NCI-H2227 (cell line): ENCODE measurements at regions not wholly inside any gene's neighbourhood (a gene's known extent, or its start where the extent isn't known, plus 50 kb on each side); places are given as distances from the start of the nearest gene placed in this dataset.

Experiments
- DNase-seq: peaks from one replicate; lab custom pipeline; 2025; ENCODE audit not compliant: unreplicated experiment; lab: John Stamatoyannopoulos, UW

GRCh38 chr12:89257340-89257739 lies 95.0 kb downstream of the DUSP6 start:
- DNase-seq, result no peak

DNA sequence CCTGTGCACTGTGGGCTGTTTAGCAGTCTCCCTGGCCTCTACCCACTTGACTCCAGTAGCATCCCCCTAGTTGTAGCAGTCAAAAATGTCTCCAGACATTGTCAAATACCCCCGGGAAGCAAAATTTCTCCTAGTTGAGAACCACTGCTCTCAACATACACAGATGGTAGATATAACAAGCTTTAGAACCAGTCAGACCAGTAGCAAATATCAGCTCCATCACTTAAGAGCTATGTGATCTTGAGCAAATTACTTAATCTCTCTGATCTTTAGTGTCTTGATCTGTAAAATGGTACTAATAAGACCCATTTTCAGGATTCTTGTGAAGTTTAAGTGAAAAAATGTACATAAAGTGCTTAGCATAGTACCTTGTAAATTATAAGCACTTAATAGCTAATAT lies 96.2 kb downstream of the DUSP6 start:
- DNase-seq, result no peak

DNA sequence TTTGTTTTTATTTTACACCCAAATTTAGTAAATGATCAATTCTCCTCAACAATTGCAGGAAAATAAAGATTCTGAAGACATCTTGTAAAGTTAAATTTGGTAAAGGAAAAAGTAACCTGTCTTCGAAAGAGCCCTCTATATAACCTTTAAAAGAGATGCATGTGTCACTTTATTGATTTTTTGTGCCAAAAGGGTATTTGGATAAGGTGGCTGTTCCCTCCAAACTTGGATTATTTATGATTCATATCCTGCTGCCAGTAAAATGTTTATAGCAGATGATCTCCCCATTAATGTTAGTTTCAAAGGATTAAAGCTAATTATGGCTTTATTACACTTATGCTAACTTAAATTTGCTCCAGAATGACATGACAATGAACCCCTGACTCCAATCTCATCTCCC lies 98.8 kb downstream of the DUSP6 start:
- DNase-seq, result no peak

DNA sequence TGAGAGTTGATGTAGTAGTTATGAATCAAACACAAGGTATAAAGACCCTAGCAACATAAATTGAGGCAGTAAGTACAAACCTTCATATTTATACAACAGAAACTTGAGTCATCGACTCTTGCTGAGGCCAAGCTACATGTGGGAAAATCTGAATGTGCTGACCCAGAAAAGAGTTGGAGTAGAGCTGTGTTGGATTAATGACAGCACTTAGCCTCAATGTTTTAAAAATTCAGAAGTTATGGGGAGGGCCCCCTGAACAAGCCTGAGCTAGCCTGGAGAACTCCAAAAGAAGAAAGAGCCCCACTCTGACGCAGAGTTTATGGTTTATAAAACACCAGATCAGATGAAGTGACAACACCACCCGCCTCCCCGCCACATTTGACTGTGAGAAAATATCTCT lies 100.0 kb downstream of the DUSP6 start:
- DNase-seq, result no peak

GRCh38 chr12:89251342-89252271 lies 100.7 kb downstream of the DUSP6 start:
- no peak for DNase-seq

DNA sequence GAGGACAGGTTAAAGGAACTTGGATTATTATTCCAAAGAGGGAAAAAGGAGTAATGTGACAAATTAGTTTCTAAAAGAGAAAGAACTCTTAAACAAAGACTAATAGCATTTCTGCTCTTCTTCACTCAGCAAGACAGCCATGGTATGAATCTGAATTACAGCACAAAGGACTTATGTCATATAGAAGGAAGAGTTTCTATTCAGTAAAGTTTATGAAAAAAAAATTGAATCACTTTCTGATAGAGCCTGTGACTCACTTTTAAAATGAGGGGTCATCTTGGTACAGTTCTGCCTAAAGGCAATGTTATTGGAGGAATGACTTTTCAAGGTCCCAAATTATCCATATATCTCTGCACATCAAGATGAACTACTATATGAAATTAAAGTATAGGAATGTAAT lies 101.7 kb downstream of the DUSP6 start:
- DNase-seq, result no peak

DNA sequence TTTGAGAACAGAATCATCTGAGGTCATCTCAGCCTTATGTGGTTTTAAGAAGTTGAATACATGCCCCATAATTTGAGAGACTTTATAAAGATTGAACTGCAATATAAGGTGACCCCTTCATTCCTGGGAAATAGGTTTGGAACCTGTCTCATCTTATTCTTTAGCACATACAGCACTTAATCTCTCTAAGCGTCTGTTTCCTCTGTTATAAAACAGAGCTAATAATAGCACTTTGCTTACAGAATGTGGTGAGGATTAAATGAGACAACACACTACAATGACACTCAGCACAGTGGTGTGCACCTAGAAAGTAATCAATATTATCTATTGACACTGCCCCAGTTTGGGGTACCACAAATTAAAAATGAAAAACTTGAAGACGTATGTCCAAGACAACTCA lies 102.1 kb downstream of the DUSP6 start:
- DNase-seq, result no peak

- DNase-seq, result no peak
Observed at GRCh38 chr12:89247967-89248366, 104.3 kb downstream of the DUSP6 start.

DNA sequence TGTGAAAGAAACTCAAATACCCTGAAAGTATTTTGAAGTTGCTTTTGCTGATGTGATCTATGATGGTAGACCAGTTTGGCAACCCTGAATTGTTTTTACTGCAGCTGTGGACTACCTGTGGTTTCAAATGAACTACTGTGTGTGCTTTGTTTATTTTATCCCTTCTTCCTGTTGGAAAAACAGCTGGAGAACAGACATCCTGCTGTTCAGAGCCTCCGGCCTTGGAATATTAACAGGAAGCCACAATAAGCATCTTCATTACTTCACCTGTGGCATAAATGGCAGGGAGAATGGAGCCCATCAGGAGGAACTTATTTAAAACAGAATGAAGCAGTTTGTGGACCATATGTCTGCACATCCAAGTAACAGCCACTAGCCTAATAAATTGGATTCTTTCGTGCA lies 104.8 kb downstream of the DUSP6 start:
- no peak for DNase-seq

DNA sequence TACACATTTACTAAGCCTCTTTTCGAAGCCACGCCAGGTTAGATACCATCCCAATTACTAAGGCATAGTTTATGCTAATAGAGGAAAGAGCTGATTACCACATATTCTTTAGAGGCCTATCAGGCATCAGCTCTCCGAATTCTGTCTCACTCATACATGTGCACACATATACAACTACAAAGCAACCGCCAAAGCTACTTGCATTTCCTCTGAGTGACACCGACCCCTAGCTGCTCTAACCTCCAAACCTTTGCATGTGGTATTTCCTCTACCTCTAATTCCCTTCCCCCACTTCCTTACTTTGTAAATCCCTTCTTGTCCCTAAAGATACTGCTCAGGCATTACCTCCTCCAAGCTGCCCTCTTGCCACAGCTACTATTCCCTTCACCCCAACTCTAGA lies 107.2 kb downstream of the DUSP6 start:
- DNase-seq, result no peak

DNA sequence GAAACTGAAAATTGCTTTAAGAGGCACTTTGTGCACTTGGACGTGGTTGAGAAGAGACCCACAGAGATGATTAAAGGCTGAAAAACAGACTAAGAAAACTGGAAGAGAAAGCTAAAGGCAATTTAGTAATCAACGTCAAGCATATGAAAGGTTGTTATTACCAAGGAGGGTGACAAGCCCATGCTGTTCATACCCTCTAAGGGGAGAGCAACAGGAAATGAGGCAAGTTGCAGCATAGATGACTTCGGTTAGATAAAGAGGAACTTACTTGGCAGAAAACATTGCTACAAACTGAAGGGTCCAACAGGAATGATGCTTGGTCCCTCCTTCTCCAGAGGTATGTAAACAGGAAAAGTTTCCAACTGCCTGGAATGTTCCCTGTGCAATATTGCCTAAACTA lies 107.8 kb downstream of the DUSP6 start:
- peak; percentile 62 for DNase-seq

DNA sequence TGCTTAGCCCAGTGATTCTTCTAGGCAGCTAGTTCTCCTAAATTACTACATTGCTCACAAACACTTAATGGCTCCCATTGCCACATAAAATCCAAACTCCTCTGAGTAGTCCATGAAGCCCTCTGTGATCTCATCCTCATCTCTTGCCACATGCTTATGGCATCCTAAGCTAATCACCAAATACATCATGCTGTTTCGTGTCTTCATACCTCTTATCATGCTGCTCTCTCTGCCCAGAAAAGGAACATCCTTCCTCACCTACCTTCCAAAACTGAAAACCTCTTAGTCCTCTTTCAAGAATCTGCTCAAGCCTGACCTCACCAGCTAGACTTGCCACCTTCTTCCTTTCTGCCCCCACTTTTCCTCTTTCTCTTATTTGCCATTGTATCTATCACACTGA lies 108.5 kb downstream of the DUSP6 start:
- no peak for DNase-seq

- no peak for DNase-seq
Observed at GRCh38 chr12:89239534-89239933, 112.8 kb downstream of the DUSP6 start.

DNA sequence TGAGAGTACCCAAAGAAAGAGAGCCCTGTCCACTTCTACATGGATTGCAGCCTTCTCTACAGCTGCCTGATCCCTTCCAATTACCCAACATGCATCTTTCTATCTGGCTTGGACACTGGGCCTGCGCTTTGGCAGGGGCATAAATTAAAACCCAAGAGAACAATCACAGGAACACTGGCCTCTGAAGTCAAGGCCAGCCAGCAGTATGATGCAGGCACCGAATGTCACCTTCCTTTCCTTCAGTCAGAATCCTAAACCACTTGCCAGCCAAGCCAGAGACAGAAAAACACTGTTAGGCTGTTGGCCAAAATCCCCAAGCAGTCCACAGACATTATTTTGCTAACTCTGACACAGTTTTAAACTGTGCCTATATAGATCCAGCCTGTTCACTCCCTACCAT lies 113.7 kb downstream of the DUSP6 start:
- no peak for DNase-seq

- no peak for DNase-seq
Observed at GRCh38 chr12:89237763-89238162, 114.5 kb downstream of the DUSP6 start.

GRCh38 chr12:89236748-89237383 lies 115.4 kb downstream of the DUSP6 start:
- no peak for DNase-seq

DNA sequence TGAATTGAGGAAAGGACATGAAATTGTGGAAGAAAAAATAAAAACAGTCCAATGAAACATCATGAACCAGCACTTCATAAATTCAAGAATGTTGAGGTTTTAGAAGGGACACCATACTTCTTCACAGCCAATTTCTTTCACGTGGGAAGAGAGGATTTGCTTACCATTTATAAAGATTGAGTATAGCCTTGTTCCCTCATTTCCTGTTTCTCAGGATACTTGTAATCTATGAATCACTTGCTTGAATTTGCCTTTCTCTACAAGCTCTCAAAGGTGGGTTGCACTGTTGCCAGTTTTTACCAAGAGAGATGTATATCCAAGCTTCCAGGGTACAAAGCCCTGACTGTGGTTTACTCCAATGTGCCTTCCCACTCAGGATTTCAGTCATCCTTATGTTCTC lies 116.1 kb downstream of the DUSP6 start:
- no peak for DNase-seq

DNA sequence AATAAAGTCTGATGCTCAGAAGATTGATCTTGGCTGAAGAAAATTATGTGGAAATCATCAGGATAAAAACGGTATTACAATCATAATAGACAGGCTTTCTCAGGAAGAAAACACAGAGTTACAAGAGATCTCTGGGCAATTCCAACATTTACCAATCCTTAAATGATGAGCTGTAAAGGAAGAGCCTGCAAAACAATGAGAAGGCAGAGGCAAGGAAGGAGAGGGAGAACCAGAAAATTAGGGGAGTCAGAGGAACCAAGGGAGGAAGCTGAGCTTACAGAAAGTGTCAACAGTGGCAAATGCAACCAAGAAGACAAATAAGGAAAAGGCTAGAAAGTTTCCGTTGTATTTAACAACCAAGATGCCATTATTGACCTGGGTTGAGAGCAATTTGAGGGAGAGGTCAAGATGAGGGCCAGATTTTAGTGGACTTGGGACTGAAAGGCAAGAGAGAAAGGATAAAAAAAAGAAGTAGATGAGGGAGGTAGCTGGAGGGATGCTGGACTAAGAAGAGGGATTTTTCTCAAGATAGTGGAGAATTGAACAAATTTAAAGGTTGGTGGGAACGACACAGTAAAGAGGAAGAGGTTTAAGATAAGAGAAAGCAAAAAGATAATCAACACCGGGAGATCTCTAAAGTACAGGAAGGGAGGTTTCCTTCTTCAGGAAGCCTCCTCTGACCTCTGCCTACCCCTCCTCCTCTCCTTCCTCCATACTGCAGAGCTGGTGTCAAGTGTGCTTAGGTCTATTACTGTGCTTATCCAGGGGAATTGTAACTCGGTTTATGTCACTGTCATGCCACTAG lies 116.9 kb downstream of the DUSP6 start:
- no peak for DNase-seq

DNA sequence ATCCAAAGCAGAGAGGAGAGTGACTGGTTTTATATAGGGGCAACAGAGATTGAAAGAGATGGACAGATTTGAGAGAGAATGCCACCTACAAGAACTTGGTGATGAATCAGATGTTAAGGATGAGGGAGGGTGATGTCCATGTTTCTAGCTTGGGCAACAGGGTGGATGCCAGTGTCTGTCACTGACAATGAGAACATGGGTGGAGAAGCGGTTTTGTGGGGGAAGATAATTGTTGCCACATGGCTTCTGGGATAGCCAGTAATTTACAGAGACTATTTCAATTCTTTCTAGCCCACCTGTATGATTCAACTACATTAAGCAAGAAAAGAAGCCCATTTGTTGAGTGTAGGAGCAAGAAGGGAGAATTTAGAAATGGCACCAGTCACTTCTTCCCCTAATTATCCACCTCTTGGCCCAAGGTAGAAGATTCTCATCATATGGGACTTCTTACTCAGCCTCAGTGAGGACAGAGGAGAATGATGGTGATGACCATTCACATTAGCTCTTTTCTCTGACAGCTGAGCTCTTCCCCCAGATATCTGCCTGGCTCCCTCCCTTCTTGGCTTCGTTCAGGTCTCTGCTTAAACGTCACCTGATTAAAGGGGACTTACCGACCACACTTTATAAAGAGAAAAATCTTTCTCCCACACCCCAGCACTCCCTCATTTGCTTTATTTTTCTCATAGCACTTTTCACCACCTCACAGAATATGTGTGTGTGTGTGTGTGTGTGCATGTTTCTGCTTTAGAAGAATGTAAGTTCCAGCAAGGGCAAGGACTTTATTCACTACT lies 117.8 kb downstream of the DUSP6 start:
- DNase-seq, result no peak

GRCh38 chr12:89231686-89232085 lies 120.6 kb downstream of the DUSP6 start:
- DNase-seq, result no peak
